ENCODE measurements at regions not wholly inside any gene's neighbourhood (a gene's known extent, or its start where the extent isn't known, plus 50 kb on each side); places are given as distances from the start of the nearest gene placed in this dataset.
A peak's percentile ranks its signal among the peaks of the same experiment; 100 is the strongest.

DNA sequence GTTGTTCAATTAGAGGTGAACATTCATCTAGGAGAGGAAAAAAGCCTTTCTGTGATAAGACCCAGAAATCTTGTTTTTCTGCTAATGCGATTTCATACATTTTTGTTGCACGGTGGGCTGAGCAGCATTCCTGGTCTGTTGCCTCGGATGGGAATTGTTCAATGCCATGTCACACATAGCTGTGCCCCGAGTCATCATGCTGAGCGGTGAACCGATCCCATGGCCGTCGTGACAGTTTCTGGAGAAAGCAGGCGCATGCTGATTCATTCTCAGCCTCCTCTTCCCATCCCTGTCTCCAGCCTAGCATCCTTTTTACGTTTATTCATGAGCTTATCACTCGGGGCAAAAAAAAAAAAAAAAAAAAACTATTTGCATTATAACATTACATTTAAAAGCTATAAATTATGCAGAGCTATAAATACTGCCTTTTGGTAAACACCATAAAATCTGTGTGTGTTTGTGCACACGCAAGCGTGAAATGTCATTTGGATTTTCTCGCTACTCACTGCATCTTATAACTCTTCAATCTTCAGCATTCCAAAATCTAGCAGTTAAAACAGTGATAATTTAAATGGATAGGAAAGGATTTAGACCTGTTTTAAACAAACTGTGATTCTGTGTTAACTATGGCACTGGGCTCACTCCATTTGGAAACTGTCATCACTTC, 58.9 kb upstream of the IFNGR1 start:
- no peak for ATAC-seq
- TF ChIP-seq CTCF (IDR thresholded peaks at IDR 0.05) = no peak
- no peak overlapping the region for H3K4me3 ChIP-seq

DNA sequence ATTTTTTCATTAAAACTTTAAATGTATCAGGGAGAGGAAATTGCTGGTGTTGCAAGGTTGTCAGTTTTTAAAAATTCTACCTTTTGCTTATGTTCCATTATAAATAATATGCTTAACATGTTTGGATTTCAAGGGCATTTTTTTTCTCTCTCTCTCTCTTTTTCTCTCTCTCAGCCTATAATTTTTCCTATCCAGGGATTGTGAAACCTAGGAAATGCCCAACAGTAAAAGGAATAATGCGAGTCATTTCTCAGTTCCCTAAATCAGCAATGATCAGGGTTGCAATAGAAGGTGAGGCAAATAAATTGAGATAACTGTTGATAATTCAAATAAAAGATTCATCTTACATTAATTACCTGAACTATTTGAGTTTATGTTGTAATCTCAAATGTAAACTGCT, 53.2 kb upstream of the IFNGR1 start:
- no peaks in the 10 kb centered on the region for H3K4me1 ChIP-seq (ENCODE audit: low read depth)
- H3K36me3 ChIP-seq (ENCODE audit: low read depth) = no peaks in the 10 kb centered on the region
- no peak for TF ChIP-seq CTCF (IDR thresholded peaks at IDR 0.05)
- ATAC-seq (no peak), DNase-seq (no peak)
- no peaks in the 10 kb centered on the region for H3K9me3 ChIP-seq
- H3K4me3 ChIP-seq = no peak overlapping the region
- intact Hi-C loops (cut with DNase I, micrococcal nuclease) = no loop called here

More for the DNA sequence above, 58.9 kb upstream of the IFNGR1 start:
- Histone ChIP-seq H3K36me3 (ENCODE audit: low read depth) (no peaks in the 10 kb centered on the region), H3K4me1 (ENCODE audit: low read depth) (no peaks in the 10 kb centered on the region), H3K9me3 (no peaks in the 10 kb centered on the region)
- intact Hi-C loops (cut with DNase I, micrococcal nuclease) = no loop called here
- DNase-seq = no peak

DNA sequence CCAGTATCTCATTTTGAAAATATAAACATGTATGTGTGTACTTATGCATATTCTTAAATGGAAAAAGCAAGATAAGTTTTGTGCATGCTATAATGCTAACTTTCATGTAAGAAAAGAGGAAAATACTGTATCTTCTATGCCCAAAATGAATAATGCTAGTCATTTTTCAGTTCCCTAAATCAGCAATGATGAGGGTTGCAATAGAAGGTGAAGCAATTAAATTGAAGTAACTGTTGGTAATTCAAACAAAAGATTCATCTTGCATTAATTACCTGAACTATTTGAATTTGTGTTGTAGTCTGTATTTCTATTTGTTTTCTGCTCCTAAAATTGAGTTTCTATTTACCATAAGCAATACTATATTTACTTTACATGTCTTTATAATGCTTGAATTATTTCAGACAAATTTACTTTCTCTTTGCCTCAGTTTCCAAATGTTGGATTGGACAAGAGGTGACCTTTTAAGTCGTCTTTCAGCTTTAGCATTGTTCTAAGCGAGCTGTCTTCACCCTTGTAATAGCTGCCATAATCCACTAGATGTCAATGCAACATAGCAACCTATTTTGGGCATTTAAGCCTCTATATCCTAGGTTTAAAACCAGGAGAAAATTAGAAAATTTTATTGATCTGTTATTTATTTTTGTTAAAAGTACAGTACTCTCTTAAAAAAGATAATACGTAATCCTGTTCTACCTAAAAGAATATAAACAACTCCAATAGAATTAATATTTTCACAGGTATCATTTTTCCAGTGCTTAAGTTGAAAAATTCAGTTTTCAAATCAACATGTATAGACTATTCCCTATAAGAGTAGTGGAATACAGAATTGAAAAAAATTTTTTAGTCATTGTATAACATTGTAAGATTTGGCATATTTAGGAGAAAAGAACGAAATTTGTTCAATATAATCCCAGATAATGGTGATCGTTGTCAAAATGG, 52.3 kb upstream of the IFNGR1 start:
- DNase-seq = peak in 1 of 3 donors; percentile 48
- no peaks in the 10 kb centered on the region for H3K9me3 ChIP-seq
- H3K36me3 ChIP-seq (ENCODE audit: low read depth) = no peaks in the 10 kb centered on the region
- no peak overlapping the region for H3K4me3 ChIP-seq
- TF ChIP-seq CTCF (IDR thresholded peaks at IDR 0.05) = peak; percentile 81
- intact Hi-C loops (cut with DNase I, micrococcal nuclease) = no loop called here
- peak; percentile 75 for ATAC-seq
- no peaks in the 10 kb centered on the region for H3K4me1 ChIP-seq (ENCODE audit: low read depth)

- H3K4me3 ChIP-seq = no peak overlapping the region
- intact Hi-C loops (cut with DNase I, micrococcal nuclease) = no loop called here
- no peaks in the 10 kb centered on the region for H3K9me3 ChIP-seq
- no peaks in the 10 kb centered on the region for H3K36me3 ChIP-seq (ENCODE audit: low read depth)
- TF ChIP-seq CTCF (IDR thresholded peaks at IDR 0.05) = no peak
- no peaks in the 10 kb centered on the region for H3K4me1 ChIP-seq (ENCODE audit: low read depth)
- no peak for ATAC-seq
- no peak for DNase-seq
These were observed 50.6 kb upstream of the IFNGR1 start for GRCh38 chr6:137269803-137270202.

- intact Hi-C loops (cut with DNase I, micrococcal nuclease) = no loop called here
- Histone ChIP-seq H3K4me3 (no peak overlapping the region), H3K36me3 (ENCODE audit: low read depth) (no peaks in the 10 kb centered on the region), H3K9me3 (no peaks in the 10 kb centered on the region), H3K4me1 (ENCODE audit: low read depth) (no peaks in the 10 kb centered on the region)
- no peak for DNase-seq
- ATAC-seq = no peak
- TF ChIP-seq CTCF (IDR thresholded peaks at IDR 0.05) = no peak
These were observed 50.2 kb upstream of the IFNGR1 start for GRCh38 chr6:137269347-137269746.

Data from mucosa of descending colon (tissue), 3 donors.